KMS-11 (cell line): ENCODE measurements at regions not wholly inside any gene's neighbourhood (a gene's known extent, or its start where the extent isn't known, plus 50 kb on each side); places are given as distances from the start of the nearest gene placed in this dataset.

Experiments
- H2AFZ ChIP-seq: fragments of 200-600 bp; sonication (generic); 2 replicates; pipeline ENCODE4 v1.6.1; 2016; ENCODE audit warnings: antibody characterized with exemption, mixed run types, low read depth
- H3K27ac ChIP-seq: fragments of 200-600 bp; sonication (generic); 2 replicates; pipeline ENCODE4 v1.6.1; 2016; ENCODE audit warnings: mild to moderate bottlenecking, mixed run types
- H3K27me3 ChIP-seq: fragments of 200-600 bp; sonication (generic); 2 replicates; pipeline ENCODE4 v1.6.1; 2017; ENCODE audit warnings: mild to moderate bottlenecking, low read depth, mixed run types, moderate library complexity; ENCODE audit not compliant: insufficient read depth
- H3K36me3 ChIP-seq: fragments of 200-600 bp; sonication (generic); 2 replicates; pipeline ENCODE4 v1.6.1; 2017; ENCODE audit warnings: mild to moderate bottlenecking, mixed run types; ENCODE audit not compliant: insufficient read depth
- H3K4me1 ChIP-seq: fragments of 200-600 bp; sonication (generic); 2 replicates; pipeline ENCODE4 v1.6.1; 2016; ENCODE audit warnings: mild to moderate bottlenecking, low read depth, mixed run types; ENCODE audit not compliant: poor library complexity, severe bottlenecking
- H3K4me2 ChIP-seq: fragments of 200-600 bp; sonication (generic); 2 replicates; pipeline ENCODE4 v1.7.0; 2016; ENCODE audit warnings: mild to moderate bottlenecking, mixed run types
- H3K4me3 ChIP-seq: fragments of 200-600 bp; sonication (generic); IDR thresholded peaks from 2 replicates; pipeline ENCODE4 v1.6.1; 2017; ENCODE audit warnings: low read depth, low read length, mixed read lengths; ENCODE audit not compliant: insufficient read depth
- H3K79me2 ChIP-seq: fragments of 200-600 bp; sonication (generic); 2 replicates; pipeline ENCODE4 v1.6.1; 2016; ENCODE audit warnings: low read depth, mixed run types; ENCODE audit not compliant: insufficient read depth
- H3K9ac ChIP-seq: fragments of 200-600 bp; sonication (generic); 2 replicates; pipeline ENCODE4 v1.6.1; 2016; ENCODE audit warnings: mild to moderate bottlenecking, mixed run types
- H4K20me1 ChIP-seq: fragments of 200-600 bp; sonication (generic); 2 replicates; pipeline ENCODE4 v1.6.1; 2016; ENCODE audit warnings: mild to moderate bottlenecking, mixed run types; ENCODE audit not compliant: insufficient read depth
- CTCF ChIP-seq: fragments of 200-600 bp; sonication (generic); conservative IDR thresholded peaks from 2 replicates; pipeline ENCODE4 v1.6.1; 2017; ENCODE audit warnings: low read depth, mild to moderate bottlenecking, antibody characterized with exemption, low read length, moderate library complexity, mixed read lengths

GRCh38 chr15:46933332-46933731, 784.0 kb upstream of the SEMA6D start:
- no peak overlapping the region for H3K4me3 ChIP-seq

GRCh38 chr15:46934851-46935250, 782.5 kb upstream of the SEMA6D start:
- TF ChIP-seq CTCF: no peak
- H3K36me3 ChIP-seq: no peaks in the 10 kb centered on the region
- peak overlapping the region; percentile 90 for H3K4me2 ChIP-seq
- H2AFZ ChIP-seq: peak overlapping the region; percentile 9; the same call in 1 of the 2 replicates
- H3K79me2 ChIP-seq: no peaks in the 10 kb centered on the region
- H3K27ac ChIP-seq: peak overlapping the region; percentile 56
- no peak overlapping the region for H3K4me3 ChIP-seq
- peaks cover 73% of the 10 kb centered on the region for H3K4me1 ChIP-seq
- H3K27me3 ChIP-seq: no peaks in the 10 kb centered on the region
- H3K9ac ChIP-seq: peak overlapping the region; percentile 6; the same call in 1 of the 2 replicates
- no peaks in the 10 kb centered on the region for H4K20me1 ChIP-seq

More at GRCh38 chr15:46933332-46933731, 784.0 kb upstream of the SEMA6D start:
- peak overlapping the region; percentile 31; the same call in 1 of the 2 replicates for H3K27ac ChIP-seq
- H4K20me1 ChIP-seq: no peaks in the 10 kb centered on the region
- no peaks in the 10 kb centered on the region for H3K27me3 ChIP-seq
- H3K9ac ChIP-seq: no peak overlapping the region; the same call in 1 of the 2 replicates
- no peaks in the 10 kb centered on the region for H3K79me2 ChIP-seq
- no peaks in the 10 kb centered on the region for H3K36me3 ChIP-seq
- no peak for TF ChIP-seq CTCF
- peaks cover 64% of the 10 kb centered on the region for H3K4me1 ChIP-seq
- no peak overlapping the region for H2AFZ ChIP-seq
- peak overlapping the region; percentile 72 for H3K4me2 ChIP-seq

GRCh38 chr15:46938169-46938568, 779.1 kb upstream of the SEMA6D start:
- Histone ChIP-seq H3K36me3 (no peaks in the 10 kb centered on the region), H4K20me1 (no peaks in the 10 kb centered on the region), H3K27me3 (no peaks in the 10 kb centered on the region), H3K4me1 (peaks cover 68% of the 10 kb centered on the region), H3K79me2 (no peaks in the 10 kb centered on the region), H3K4me3 (no peak overlapping the region), H2AFZ (no peak overlapping the region), H3K4me2 (no peak overlapping the region; the same call in 1 of the 2 replicates), H3K27ac (no peak overlapping the region), H3K9ac (no peak overlapping the region)
- no peak for TF ChIP-seq CTCF

- no peak for TF ChIP-seq CTCF
- no peak overlapping the region for H3K4me3 ChIP-seq
- H3K27ac ChIP-seq: no peak overlapping the region
- no peak overlapping the region for H3K4me2 ChIP-seq
- no peaks in the 10 kb centered on the region for H3K79me2 ChIP-seq
- H4K20me1 ChIP-seq: no peaks in the 10 kb centered on the region
- no peaks in the 10 kb centered on the region for H3K36me3 ChIP-seq
- no peak overlapping the region for H2AFZ ChIP-seq
- peaks cover 52% of the 10 kb centered on the region for H3K4me1 ChIP-seq
- no peak overlapping the region for H3K9ac ChIP-seq
- no peaks in the 10 kb centered on the region for H3K27me3 ChIP-seq
These were observed 776.1 kb upstream of the SEMA6D start for GRCh38 chr15:46941241-46941640.
